Natural killer cell (primary cell): ENCODE measurements at regions not wholly inside any gene's neighbourhood (a gene's known extent, or its start where the extent isn't known, plus 50 kb on each side); places are given as distances from the start of the nearest gene placed in this dataset.
A peak's percentile ranks its signal among the peaks of the same experiment; 100 is the strongest.

Source experiments
- ATAC-seq, 3 donors: fragments of 150-1000 bp in 2 of 3; fragments of 200-7000 bp in 1 of 3; cut with Tn5 transposase; 1 replicate in 1 of 3; 2 replicates in 2 of 3; pipeline ENCODE4 v1.10.0; 2021; ENCODE audit warnings: mild to moderate bottlenecking in 2 of 3, moderate library complexity in 2 of 3
- DNase-seq, 2 donors: peaks; one replicate each; pipeline versions ENCODE4 v3.0.0 to v3.0.0-alpha.2; 2013 to 2021; ENCODE audit warnings: mixed read lengths in 1 of 2
- H3K27ac ChIP-seq: one replicate; pipeline ENCODE4 v1.5.1; 2013; ENCODE audit warnings: mild to moderate bottlenecking, low read length
- H3K27me3 ChIP-seq: one replicate; pipeline ENCODE4 v1.6.1; 2013; ENCODE audit warnings: low read length; ENCODE audit not compliant: control insufficient read depth, insufficient read depth
- H3K36me3 ChIP-seq: one replicate; pipeline ENCODE4 v1.6.1; 2013; ENCODE audit warnings: low read length; ENCODE audit not compliant: control insufficient read depth, insufficient read depth
- H3K4me1 ChIP-seq: one replicate; pipeline ENCODE4 v1.6.1; 2013; ENCODE audit warnings: low read length; ENCODE audit not compliant: control insufficient read depth, insufficient read depth
- H3K4me3 ChIP-seq: one replicate; pipeline ENCODE4 v1.5.1; 2013; ENCODE audit warnings: low read length
- H3K9me3 ChIP-seq: one replicate; pipeline ENCODE4 v1.6.1; 2013; ENCODE audit warnings: low read length; ENCODE audit not compliant: control insufficient read depth, insufficient read depth
- H3K27ac Mint-ChIP-seq, 2 donors: one replicate each; pipeline ENCODE4 v1.8.0; 2022; ENCODE audit warnings: mild to moderate bottlenecking in 2 of 2, mixed read lengths in 2 of 2, moderate library complexity in 1 of 2
- H3K27me3 Mint-ChIP-seq, 2 donors: one replicate each; pipeline ENCODE4 v1.8.0; 2022; ENCODE audit warnings: low read depth in 2 of 2, mixed read lengths in 2 of 2
- H3K36me3 Mint-ChIP-seq: one replicate; pipeline ENCODE4 v1.8.0; 2022; ENCODE audit warnings: mixed read lengths
- H3K4me1 Mint-ChIP-seq, 2 donors: one replicate each; pipeline ENCODE4 v1.8.0; 2022; ENCODE audit warnings: mixed read lengths in 2 of 2
- H3K4me3 Mint-ChIP-seq: one replicate; pipeline ENCODE4 v1.8.0; 2022; ENCODE audit warnings: mild to moderate bottlenecking, moderate library complexity, mixed read lengths
- H3K9me3 Mint-ChIP-seq, 2 donors: one replicate each; pipeline ENCODE4 v1.8.0; 2022; ENCODE audit warnings: mixed read lengths in 2 of 2
- CTCF ChIP-seq: fragments of 200-600 bp; IDR thresholded peaks from one replicate; pipeline ENCODE4 v1.8.0; 2022; ENCODE audit warnings: antibody characterized with exemption
- WGBS: methylation state at CpG from one replicate; pipeline ENCODE4 v1.1.7; 2013; ENCODE audit warnings: missing lambda C conversion rate; ENCODE audit not compliant: insufficient coverage; 5-methylcytosine and 5-hydroxymethylcytosine counted together
- intact Hi-C: fragments of 100-400 bp; cut with micrococcal nuclease; formaldehyde crosslinking; loops from one replicate; pipeline ENCODE4 v1.14.2; 2022

DNA sequence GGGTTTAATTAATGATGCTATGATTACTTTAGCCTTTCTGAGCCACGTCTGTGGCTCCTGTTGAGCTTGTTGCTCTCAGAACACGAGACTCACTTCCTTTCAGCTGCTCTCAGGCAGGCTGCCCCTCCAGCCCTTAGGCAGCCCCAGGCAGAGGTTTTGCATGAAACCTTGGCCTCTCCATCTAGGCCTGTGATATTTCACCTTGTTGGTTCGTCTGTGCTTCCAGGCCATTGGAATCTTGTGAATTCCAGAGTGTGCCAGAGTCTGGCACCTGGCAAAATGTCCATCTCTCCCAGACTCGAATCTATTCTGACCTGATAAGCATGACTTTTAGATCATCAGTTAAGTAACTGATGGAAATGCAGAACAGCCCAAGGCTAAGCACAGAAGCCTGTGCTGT is 254.1 kb downstream of the LOXHD1 start:
- Mint-ChIP-seq H3K27me3 (no peaks in the 10 kb centered on the region), H3K4me1 (peaks cover 96 to 100% of the 10 kb centered on the region in 2 donors), H3K4me3 (peak overlapping the region; percentile 67), H3K36me3 (no peaks in the 10 kb centered on the region), H3K27ac (peak overlapping the region; percentile 83 to 95), H3K9me3 (peaks cover 2 to 3% of the 10 kb centered on the region in 2 donors)
- 56% methylated on average over 4 of the region's 4 CpGs for WGBS
- H3K4me3 ChIP-seq, result no peak overlapping the region
- no peak for TF ChIP-seq CTCF
- ATAC-seq, result peak in 1 of 3 donors; percentile 27
- no peaks in the 10 kb centered on the region for H3K36me3 ChIP-seq
- DNase-seq, result no peak
- intact Hi-C loops, result no loop called here
- H3K9me3 ChIP-seq, result peaks cover 5% of the 10 kb centered on the region
- no peak overlapping the region for H3K27ac ChIP-seq
- no peaks in the 10 kb centered on the region for H3K27me3 ChIP-seq
- peaks cover 70% of the 10 kb centered on the region for H3K4me1 ChIP-seq

- Mint-ChIP-seq H3K4me3 (no peak overlapping the region), H3K27me3 (no peaks in the 10 kb centered on the region), H3K4me1 (peaks cover 96 to 100% of the 10 kb centered on the region in 2 donors), H3K36me3 (no peaks in the 10 kb centered on the region), H3K9me3 (no peaks in the 10 kb centered on the region), H3K27ac (peak overlapping the region; percentile 9 to 81)
- no peak overlapping the region for H3K4me3 ChIP-seq
- no peaks in the 10 kb centered on the region for H3K36me3 ChIP-seq
- H3K27ac ChIP-seq, result no peak overlapping the region
- H3K4me1 ChIP-seq, result peaks cover 60% of the 10 kb centered on the region
- no peak for TF ChIP-seq CTCF
- DNase-seq (no peak), ATAC-seq (no peak)
- H3K27me3 ChIP-seq, result no peaks in the 10 kb centered on the region
- intact Hi-C loops, result no loop called here
- no peaks in the 10 kb centered on the region for H3K9me3 ChIP-seq
- 93% methylated on average over 9 of the region's 9 CpGs for WGBS
These were observed 251.0 kb downstream of the LOXHD1 start for GRCh38 chr18:46405832-46406538.

DNA sequence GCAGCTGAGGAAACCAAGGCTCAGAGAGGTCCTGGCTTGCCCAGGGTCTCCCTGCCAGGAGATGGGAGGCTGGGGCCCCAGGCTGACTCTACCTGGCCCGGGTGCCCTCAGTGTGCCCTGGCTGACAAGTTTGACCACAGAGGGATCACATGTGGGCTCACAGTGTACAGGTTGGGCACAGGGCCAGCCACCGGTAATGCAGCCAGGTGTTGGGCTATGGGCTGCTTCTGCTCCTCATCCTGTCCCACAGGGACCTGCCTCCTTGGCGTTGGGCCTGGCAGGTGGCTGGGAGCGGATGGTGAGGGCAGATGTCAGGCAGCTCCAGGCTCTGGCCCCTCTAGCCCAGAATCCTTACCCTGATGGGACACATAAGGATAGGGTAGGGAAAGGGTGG is 250.5 kb downstream of the LOXHD1 start:
- Histone ChIP-seq H3K4me1 (peaks cover 54% of the 10 kb centered on the region), H3K4me3 (no peak overlapping the region), H3K27me3 (no peaks in the 10 kb centered on the region), H3K36me3 (no peaks in the 10 kb centered on the region), H3K9me3 (no peaks in the 10 kb centered on the region), H3K27ac (no peak overlapping the region)
- ATAC-seq, result no peak
- TF ChIP-seq CTCF, result no peak
- Mint-ChIP-seq H3K27me3 (no peaks in the 10 kb centered on the region), H3K36me3 (no peaks in the 10 kb centered on the region), H3K9me3 (no peaks in the 10 kb centered on the region), H3K4me3 (no peak overlapping the region), H3K4me1 (peaks cover 96 to 100% of the 10 kb centered on the region in 2 donors), H3K27ac (peak overlapping the region in 1 of 2 donors; percentile 81)
- no peak for DNase-seq
- intact Hi-C loops, result no loop called here
- 60% methylated on average over 4 of the region's 4 CpGs for WGBS
